Neural cell (in vitro differentiated cells): ENCODE measurements at regions not wholly inside any gene's neighbourhood (a gene's known extent, or its start where the extent isn't known, plus 50 kb on each side); places are given as distances from the start of the nearest gene placed in this dataset.

Experiments used
- H2AFZ ChIP-seq: fragments of 200-600, 300-800 bp; sonication (generic), shearing (Covaris generic); 2 replicates; pipeline ENCODE4 v1.6.0; 2014; ENCODE audit warnings: low read depth, mild to moderate bottlenecking, antibody characterized with exemption, low read length, moderate library complexity
- H3F3A ChIP-seq: fragments of 200-600 bp; shearing (Covaris generic); 2 replicates; pipeline ENCODE4 v1.6.1; 2016; ENCODE audit warnings: mild to moderate bottlenecking, moderate library complexity, mixed read lengths, antibody characterized with exemption, low read length; ENCODE audit not compliant: insufficient read depth, poor library complexity, severe bottlenecking
- H3K27ac ChIP-seq: fragments of 200-600, 300-800 bp; sonication (generic), shearing (Covaris generic); 2 replicates; pipeline ENCODE4 v1.5.1; 2014; ENCODE audit warnings: mild to moderate bottlenecking, low read length, moderate library complexity
- H3K27me3 ChIP-seq: fragments of 300-800, 200-600 bp; sonication (generic), shearing (Covaris generic); 2 replicates; pipeline ENCODE4 v1.6.0; 2014; ENCODE audit warnings: mild to moderate bottlenecking, low read depth, low read length, moderate library complexity; ENCODE audit not compliant: insufficient read depth
- H3K36me3 ChIP-seq: fragments of 300-800, 200-600 bp; sonication (generic), shearing (Covaris generic); 2 replicates; pipeline ENCODE4 v1.5.1; 2014; ENCODE audit warnings: mild to moderate bottlenecking, antibody characterized with exemption, low read length, moderate library complexity; ENCODE audit not compliant: insufficient read depth
- H3K4me2 ChIP-seq: fragments of 300-800, 200-600 bp; sonication (generic), shearing (Covaris generic); 2 replicates; pipeline ENCODE4 v1.6.0; 2014; ENCODE audit warnings: mild to moderate bottlenecking, low read length
- H3K4me3 ChIP-seq: fragments of 300-800, 200-600 bp; sonication (generic), shearing (Covaris generic); 2 replicates; pipeline ENCODE4 v1.5.1; 2014; ENCODE audit warnings: mild to moderate bottlenecking, low read length, moderate library complexity
- H3K79me2 ChIP-seq: fragments of 200-600 bp; shearing (Covaris generic); replicated peaks from 2 replicates; pipeline ENCODE4 v1.6.0; 2014; ENCODE audit warnings: mild to moderate bottlenecking, low read length, moderate library complexity; ENCODE audit not compliant: insufficient read depth
- H3K9ac ChIP-seq: fragments of 300-800, 200-600 bp; sonication (generic), shearing (Covaris generic); 2 replicates; pipeline ENCODE4 v1.6.1; 2016; ENCODE audit warnings: mild to moderate bottlenecking, low read length, mixed read lengths
- H3K9me2 ChIP-seq: fragments of 200-600 bp; shearing (Covaris generic); 2 replicates; pipeline ENCODE4 v1.6.1; 2016; ENCODE audit warnings: mild to moderate bottlenecking, low read length, mixed read lengths; ENCODE audit not compliant: insufficient read depth
- H3K9me3 ChIP-seq: fragments of 200-600, 300-800 bp; sonication (generic), shearing (Covaris generic); 2 replicates; pipeline ENCODE4 v1.6.1; 2016; ENCODE audit warnings: mild to moderate bottlenecking, mixed run types, low read length, moderate library complexity, mixed read lengths
- H4K20me1 ChIP-seq: fragments of 200-600 bp; shearing (Covaris generic); 2 replicates; pipeline ENCODE4 v1.6.1; 2016; ENCODE audit warnings: mild to moderate bottlenecking, mixed run types; ENCODE audit not compliant: insufficient read depth
- CTCF ChIP-seq: fragments of 450-650 bp; IDR thresholded peaks from 2 replicates; pipeline ENCODE4 v1.5.1; 2014; ENCODE audit warnings: antibody characterized with exemption, mild to moderate bottlenecking, moderate library complexity; ENCODE audit not compliant: poor library complexity, severe bottlenecking
- EP300 ChIP-seq: fragments of 450-650 bp; conservative IDR thresholded peaks from 2 replicates; pipeline ENCODE4 v1.6.1; 2014; ENCODE audit warnings: antibody characterized with exemption, mild to moderate bottlenecking, moderate library complexity; ENCODE audit not compliant: poor library complexity, severe bottlenecking
- EZH2 ChIP-seq: fragments of 200-600, 300-800 bp; shearing (Covaris generic), sonication (generic); IDR thresholded peaks from 2 replicates; pipeline ENCODE4 v1.6.1; 2014; ENCODE audit warnings: antibody characterized with exemption, low read length, borderline replicate concordance, mild to moderate bottlenecking; ENCODE audit not compliant: insufficient read depth, poor library complexity, severe bottlenecking
- MXI1 ChIP-seq: fragments of 450-650 bp; conservative IDR thresholded peaks from 2 replicates; pipeline ENCODE4 v1.6.1; 2014; ENCODE audit warnings: antibody characterized with exemption, mild to moderate bottlenecking; ENCODE audit not compliant: poor library complexity, severe bottlenecking
- POLR2AphosphoS5 ChIP-seq: IDR thresholded peaks from 2 replicates; pipeline ENCODE4 v1.6.1; 2012
- RAD21 ChIP-seq: fragments of 450-650 bp; conservative IDR thresholded peaks from 2 replicates; pipeline ENCODE4 v1.6.1; 2014; ENCODE audit warnings: antibody characterized with exemption, mild to moderate bottlenecking, moderate library complexity
- REST ChIP-seq: IDR thresholded peaks from 2 replicates; pipeline ENCODE4 v1.6.1; 2012; ENCODE audit warnings: borderline replicate concordance
- SMC3 ChIP-seq: fragments of 450-650 bp; conservative IDR thresholded peaks from 2 replicates; pipeline ENCODE4 v1.6.1; 2014; ENCODE audit warnings: antibody characterized with exemption, mild to moderate bottlenecking, moderate library complexity; ENCODE audit not compliant: poor library complexity
- TAF1 ChIP-seq: IDR thresholded peaks from 2 replicates; pipeline ENCODE4 v1.6.1; 2012; ENCODE audit warnings: low read depth

GRCh38 chr2:3128786-3129185, 248.8 kb downstream of the EIPR1 start:
- Histone ChIP-seq H3K79me2 (no peaks in the 10 kb centered on the region), H3K9me2 (no peaks in the 10 kb centered on the region), H3K9ac (no peak overlapping the region), H3F3A (no peaks in the 10 kb centered on the region), H3K4me2 (no peak overlapping the region), H3K27me3 (no peaks in the 10 kb centered on the region), H3K9me3 (no peaks in the 10 kb centered on the region), H4K20me1 (no peaks in the 10 kb centered on the region), H2AFZ (no peak overlapping the region), H3K4me3 (no peak overlapping the region), H3K27ac (no peak overlapping the region), H3K36me3 (no peaks in the 10 kb centered on the region)
- TF ChIP-seq REST (no peak), POLR2AphosphoS5 (no peak), RAD21 (no peak), SMC3 (no peak), EP300 (no peak), EZH2 (no peak), TAF1 (no peak), CTCF (no peak), MXI1 (no peak)

GRCh38 chr2:3127710-3128109, 249.9 kb downstream of the EIPR1 start:
- Histone ChIP-seq H3K27ac (no peak overlapping the region), H3K4me3 (no peak overlapping the region), H3K79me2 (no peaks in the 10 kb centered on the region), H3K27me3 (no peaks in the 10 kb centered on the region), H4K20me1 (no peaks in the 10 kb centered on the region), H2AFZ (no peak overlapping the region), H3F3A (no peaks in the 10 kb centered on the region), H3K9me2 (no peaks in the 10 kb centered on the region), H3K9ac (no peak overlapping the region), H3K4me2 (no peak overlapping the region), H3K36me3 (no peaks in the 10 kb centered on the region), H3K9me3 (no peaks in the 10 kb centered on the region)
- TF ChIP-seq EP300 (no peak), REST (no peak), EZH2 (no peak), MXI1 (no peak), TAF1 (no peak), POLR2AphosphoS5 (no peak), RAD21 (no peak), CTCF (no peak), SMC3 (no peak)
